ENCODE measurements at regions not wholly inside any gene's neighbourhood (a gene's known extent, or its start where the extent isn't known, plus 50 kb on each side); places are given as distances from the start of the nearest gene placed in this dataset.

DNA sequence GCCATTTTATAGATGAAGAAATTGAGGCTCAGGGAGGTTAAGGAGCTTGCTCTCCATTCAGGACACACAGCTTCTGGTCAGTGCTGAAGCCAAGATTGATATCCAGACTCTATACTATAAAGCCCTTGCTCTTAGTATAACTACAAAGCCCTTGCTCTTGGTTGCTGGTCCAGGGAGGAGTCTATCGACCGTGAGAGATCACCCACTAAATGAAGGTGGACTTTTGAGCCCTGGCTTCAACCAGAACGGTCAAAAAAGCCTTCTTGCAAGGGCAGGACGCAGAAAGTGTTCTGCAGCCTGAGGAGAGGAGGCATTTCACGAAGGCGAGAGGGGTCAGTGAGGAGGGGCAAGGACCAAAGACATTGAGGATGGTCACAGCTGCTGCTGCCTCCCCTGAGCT lies 176.3 kb downstream of the CYP26A1 start:
- H3K4me1 ChIP-seq: no peaks in the 10 kb centered on the region
- no peak overlapping the region for H3K4me3 ChIP-seq
- H3K36me3 ChIP-seq: no peaks in the 10 kb centered on the region
- no peak overlapping the region for H3K27ac ChIP-seq (replicated peaks)
- intact Hi-C loops (cut with micrococcal nuclease): no loop called here
- no peaks in the 10 kb centered on the region for H3K9me3 ChIP-seq (replicated peaks)
- H3K27me3 ChIP-seq (ENCODE audit: low read depth): peaks cover 28% of the 10 kb centered on the region
- DNase-seq: no peak
- TF ChIP-seq, protein P1, sequence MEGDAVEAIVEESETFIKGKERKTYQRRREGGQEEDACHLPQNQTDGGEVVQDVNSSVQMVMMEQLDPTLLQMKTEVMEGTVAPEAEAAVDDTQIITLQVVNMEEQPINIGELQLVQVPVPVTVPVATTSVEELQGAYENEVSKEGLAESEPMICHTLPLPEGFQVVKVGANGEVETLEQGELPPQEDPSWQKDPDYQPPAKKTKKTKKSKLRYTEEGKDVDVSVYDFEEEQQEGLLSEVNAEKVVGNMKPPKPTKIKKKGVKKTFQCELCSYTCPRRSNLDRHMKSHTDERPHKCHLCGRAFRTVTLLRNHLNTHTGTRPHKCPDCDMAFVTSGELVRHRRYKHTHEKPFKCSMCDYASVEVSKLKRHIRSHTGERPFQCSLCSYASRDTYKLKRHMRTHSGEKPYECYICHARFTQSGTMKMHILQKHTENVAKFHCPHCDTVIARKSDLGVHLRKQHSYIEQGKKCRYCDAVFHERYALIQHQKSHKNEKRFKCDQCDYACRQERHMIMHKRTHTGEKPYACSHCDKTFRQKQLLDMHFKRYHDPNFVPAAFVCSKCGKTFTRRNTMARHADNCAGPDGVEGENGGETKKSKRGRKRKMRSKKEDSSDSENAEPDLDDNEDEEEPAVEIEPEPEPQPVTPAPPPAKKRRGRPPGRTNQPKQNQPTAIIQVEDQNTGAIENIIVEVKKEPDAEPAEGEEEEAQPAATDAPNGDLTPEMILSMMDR (IDR thresholded peaks at IDR 0.05; ENCODE audit: borderline replicate concordance): no peak

DNA sequence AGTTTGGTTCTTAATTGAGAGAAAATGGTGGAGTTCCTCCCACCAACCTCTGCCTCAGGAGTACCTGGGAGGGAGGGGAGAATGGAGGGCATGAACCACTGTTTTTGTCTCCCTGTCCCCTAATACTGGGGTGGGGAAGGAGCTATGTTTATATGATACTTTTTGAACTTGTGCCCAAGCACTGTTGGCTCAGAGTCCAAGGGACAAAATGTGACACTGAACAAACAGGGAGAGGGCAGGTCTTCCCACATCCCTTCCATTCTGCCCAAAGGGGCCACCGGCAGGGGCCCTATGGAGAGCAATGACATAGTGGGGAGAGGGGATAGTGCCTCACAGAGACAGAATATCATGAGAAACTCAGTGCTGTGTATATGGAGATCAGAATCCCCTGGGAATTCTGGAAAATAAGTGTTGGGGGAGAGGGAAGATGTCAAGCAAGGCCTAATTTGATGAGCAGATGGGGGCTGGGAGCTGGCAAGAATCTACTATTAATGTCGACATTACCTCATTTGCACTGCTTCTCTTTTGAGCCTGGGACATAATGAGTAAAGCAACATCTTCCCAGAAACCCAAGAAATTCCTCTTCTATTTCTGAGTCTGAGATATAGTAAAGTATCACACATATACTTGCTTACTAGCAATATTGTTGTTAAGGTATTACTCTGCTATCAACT lies 180.6 kb downstream of the CYP26A1 start:
- H3K4me3 ChIP-seq: no peak overlapping the region
- peaks cover 16% of the 10 kb centered on the region for H3K27me3 ChIP-seq (ENCODE audit: low read depth)
- TF ChIP-seq, protein P1 (IDR thresholded peaks at IDR 0.05; ENCODE audit: borderline replicate concordance): no peak
- H3K4me1 ChIP-seq: no peaks in the 10 kb centered on the region
- no peak for DNase-seq
- H3K9me3 ChIP-seq (replicated peaks): no peaks in the 10 kb centered on the region
- H3K27ac ChIP-seq (replicated peaks): no peak overlapping the region
- intact Hi-C loops (cut with micrococcal nuclease): no loop called here
- no peaks in the 10 kb centered on the region for H3K36me3 ChIP-seq

DNA sequence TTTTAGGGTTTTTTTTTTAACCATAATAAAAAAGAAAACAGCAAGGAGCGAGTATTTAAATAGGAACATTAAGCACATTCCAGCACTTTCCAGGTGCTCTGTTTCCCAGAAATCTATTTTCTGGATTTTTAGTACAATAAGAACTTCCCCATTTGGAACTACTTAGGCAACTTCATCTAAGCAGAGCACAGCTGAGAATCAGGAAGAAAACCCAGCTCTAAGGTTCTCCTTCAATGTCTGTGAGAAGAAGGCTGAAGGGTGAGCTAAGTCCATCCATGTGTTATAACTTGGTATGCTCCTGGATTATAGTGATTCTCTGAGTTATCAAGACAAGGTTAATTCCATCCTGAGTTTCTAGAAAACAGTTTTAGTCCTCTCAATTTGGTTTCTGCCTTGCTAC lies 181.9 kb downstream of the CYP26A1 start:
- TF ChIP-seq, protein P1 (IDR thresholded peaks at IDR 0.05; ENCODE audit: borderline replicate concordance): no peak
- Histone ChIP-seq H3K36me3 (no peaks in the 10 kb centered on the region), H3K9me3 (replicated peaks) (no peaks in the 10 kb centered on the region), H3K27me3 (ENCODE audit: low read depth) (peaks cover 3% of the 10 kb centered on the region), H3K27ac (replicated peaks) (no peak overlapping the region), H3K4me1 (no peaks in the 10 kb centered on the region), H3K4me3 (no peak overlapping the region)
- intact Hi-C loops (cut with micrococcal nuclease): no loop called here
- no peak for DNase-seq
